Pulmonary artery endothelial cell (primary cell): ENCODE measurements at regions not wholly inside any gene's neighbourhood (a gene's known extent, or its start where the extent isn't known, plus 50 kb on each side); places are given as distances from the start of the nearest gene placed in this dataset.

Experiments used
- DNase-seq: peaks from one replicate; pipeline ENCODE4 v3.0.0-alpha.2; 2011; ENCODE audit warnings: low read depth, low spot score

DNA sequence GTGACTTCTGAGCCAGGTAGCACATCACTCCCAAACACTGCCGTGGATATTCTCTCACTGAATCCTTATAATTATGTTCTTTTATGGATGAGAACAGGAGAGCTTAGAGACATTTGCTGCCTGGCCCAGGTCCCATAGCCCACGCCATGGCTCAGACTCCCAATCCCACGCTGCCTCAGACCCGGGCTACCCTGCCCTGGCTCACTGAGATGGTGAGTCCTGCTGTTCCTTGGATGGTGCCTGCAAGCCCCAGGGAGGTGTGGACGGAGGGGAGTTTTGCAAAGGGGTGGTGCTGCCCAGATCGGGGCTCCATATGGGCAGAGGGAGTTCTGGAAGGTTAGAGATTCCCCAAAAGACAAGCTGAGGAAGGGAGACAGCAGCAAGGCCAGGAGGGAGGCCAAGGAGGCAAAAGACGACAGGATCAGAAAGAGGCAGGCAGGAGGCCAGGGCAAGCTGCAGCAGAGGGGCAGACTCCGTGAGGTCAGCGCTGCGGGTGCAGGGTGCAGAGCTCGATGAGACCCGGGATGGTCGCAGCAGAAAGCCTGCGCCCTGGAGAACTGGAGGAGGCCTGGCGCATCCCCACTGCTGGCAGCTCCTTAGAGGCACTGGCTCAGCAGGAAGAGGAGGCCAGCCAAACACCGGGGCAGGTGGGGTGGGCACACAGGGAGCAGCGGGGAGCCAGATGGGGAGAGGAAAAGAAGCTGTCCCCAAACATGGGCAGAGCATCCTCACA, 95.7 kb upstream of the ALDH1A3 start:
- no peak for DNase-seq

- DNase-seq = no peak
Measured at GRCh38 chr15:100784493-100785180, 95.0 kb upstream of the ALDH1A3 start.

DNA sequence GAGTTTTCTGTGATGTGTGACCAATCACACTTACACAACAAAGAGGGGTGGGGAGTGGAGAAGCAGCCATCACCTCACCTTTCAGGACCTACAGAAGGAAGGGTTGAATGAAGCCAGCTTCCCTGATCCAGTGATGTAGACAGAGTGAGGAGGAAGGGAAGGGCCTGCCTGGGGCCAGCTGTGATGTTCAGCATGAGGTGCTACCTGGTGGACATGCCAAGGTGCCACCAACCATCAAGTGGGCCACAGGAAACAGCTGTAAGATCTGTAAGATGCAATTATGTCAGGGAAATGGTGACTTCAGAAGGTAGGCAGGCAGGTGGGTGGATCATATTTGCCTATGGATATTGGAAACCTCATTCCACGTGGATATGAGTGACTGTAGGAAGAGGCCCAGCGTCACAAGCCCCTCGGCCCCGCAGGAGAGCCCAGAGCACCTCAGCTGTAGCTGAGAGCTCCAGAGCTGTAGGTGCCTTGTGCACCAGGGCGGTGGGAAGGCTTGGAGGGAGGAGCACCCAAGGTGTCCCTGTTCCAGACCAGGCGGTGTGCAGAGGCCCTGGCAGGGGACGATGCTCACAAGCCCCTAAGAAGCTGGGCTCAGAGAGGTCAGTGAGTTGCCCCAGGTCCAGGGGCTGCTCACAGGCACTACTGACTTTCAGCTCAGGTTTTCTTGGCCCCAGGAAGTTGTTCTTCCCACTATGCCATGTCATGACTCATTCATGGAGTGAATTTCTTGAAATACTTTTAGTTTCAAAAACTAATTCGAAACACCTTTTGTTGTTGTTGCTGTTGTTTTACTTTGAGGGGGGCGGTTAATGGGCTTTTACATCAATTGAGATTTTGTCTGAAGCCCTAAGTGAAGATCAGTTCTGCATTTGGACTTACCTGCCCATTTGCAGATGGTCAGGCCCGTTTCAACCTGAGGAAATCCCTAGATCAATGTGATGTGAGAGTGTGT, 94.2 kb upstream of the ALDH1A3 start:
- DNase-seq = no peak

DNA sequence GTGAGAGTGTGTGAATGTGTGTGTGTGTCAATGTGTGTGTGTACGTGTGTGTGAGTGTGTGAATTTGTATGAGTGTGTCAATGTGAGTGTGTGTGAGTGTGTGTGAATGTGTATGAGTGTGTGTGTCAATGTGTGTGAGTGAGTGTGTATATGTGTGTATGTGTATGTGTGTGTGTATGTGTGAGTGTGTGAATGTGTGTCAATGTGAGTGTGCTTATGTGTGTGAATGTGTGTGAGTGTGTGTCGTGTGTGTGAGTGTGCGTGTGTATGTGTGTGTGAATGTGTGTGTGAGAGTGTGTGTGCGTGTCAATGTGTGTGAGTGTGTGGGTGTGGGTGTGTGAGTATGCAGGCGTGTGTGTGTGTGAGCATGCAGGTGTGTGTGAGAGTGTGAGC, 93.5 kb upstream of the ALDH1A3 start:
- no peak for DNase-seq

DNA sequence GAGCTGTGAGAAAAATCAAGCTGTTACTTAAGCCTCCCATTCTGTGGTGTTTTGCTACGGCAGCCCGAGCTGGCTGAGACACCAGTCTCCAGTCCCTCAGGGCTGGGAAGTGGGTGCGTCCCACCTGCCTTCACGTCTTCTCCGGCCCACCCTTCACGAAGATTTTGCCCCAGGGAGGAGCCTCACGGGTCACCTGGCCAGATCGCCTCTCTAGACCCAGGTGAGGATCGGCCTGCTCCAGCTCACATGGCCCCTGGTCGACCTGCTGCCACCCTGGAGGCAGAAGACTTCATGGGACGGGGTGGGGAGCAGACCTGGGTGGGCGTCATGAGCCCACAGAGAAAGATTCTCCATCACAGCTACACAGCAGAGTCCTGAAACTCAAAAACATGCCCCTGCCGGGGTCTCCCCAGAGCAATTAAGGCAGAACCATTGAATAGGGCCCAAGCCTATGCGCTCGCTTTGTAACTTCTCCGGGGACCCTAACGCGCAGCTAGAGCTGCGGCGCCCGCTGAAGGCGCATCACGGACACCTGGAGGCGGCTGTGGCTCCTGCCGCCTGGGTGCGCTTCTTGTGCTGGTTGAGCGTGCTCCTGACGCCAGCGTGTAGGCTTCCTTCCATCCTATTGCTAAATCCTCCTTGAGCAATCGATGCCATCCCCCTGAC, 92.6 kb upstream of the ALDH1A3 start:
- DNase-seq = no peak

GRCh38 chr15:100787567-100788417, 91.8 kb upstream of the ALDH1A3 start:
- no peak for DNase-seq

- no peak for DNase-seq
Measured at GRCh38 chr15:100788418-100789105, 91.1 kb upstream of the ALDH1A3 start.

DNA sequence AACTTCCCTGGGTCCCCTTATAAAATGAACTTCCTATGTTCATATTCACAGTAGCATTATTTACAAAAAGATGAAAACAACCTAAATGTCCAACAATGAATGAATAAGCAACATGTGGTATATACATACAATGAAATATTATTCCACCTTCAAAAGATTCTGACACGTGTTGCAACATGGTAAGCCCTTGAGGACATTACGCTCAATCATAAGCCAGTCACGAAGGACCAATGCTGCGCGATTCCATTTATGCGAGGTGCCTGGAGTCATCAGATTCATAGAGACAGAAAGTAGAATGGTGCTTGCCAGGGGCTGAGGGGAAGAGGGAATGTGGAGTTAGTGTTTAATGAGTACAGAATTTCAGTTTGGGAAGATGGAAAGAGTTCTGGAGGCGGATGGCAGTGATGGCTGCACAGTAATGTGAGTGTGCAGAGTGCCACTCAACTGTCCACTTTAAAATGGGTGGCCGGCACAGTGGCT, 88.8 kb upstream of the ALDH1A3 start:
- no peak for DNase-seq

DNA sequence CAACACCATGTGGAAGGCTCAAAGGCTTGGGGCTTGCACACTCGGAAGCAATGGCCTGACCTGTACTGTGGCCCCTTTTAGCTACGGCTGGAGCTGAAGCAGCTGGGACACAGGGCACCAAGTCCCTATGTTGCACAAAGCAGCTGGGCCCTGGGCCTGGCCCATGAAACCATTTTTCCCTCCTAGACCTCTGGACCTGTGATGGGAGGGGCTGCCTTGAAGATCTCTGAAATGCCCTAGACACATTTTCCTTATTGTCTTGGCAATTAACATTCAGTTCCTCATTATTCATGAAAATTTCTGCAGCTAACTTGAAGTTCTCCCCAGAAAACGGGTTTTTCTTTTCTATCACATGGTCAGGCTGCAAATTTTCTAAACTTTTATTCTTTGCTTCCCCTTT, 85.6 kb upstream of the ALDH1A3 start:
- DNase-seq = no peak

GRCh38 chr15:100801256-100801900, 78.3 kb upstream of the ALDH1A3 start:
- no peak for DNase-seq

- no peak for DNase-seq
Measured at GRCh38 chr15:100802421-100803170, 77.0 kb upstream of the ALDH1A3 start.

DNA sequence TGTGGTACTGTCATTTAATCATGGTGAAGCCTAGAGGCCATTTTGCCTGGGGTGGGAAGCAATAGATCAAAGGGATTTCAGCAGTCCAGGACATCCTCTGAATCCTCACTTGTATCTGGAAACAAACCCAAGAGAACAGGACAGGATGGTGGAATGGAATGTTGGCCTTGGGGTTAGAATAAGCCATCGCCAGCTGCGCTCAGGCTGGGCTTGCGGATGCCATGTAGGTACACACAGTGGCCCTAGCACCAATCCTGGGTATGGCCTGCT, 76.5 kb upstream of the ALDH1A3 start:
- no peak for DNase-seq

- no peak for DNase-seq
Measured at GRCh38 chr15:100806157-100806556, 73.5 kb upstream of the ALDH1A3 start.

GRCh38 chr15:100807028-100807427, 72.6 kb upstream of the ALDH1A3 start:
- DNase-seq = no peak

GRCh38 chr15:100808691-100809090, 70.9 kb upstream of the ALDH1A3 start:
- DNase-seq = no peak

GRCh38 chr15:100809151-100809550, 70.5 kb upstream of the ALDH1A3 start:
- DNase-seq = no peak

GRCh38 chr15:100809587-100809986, 70.0 kb upstream of the ALDH1A3 start:
- no peak for DNase-seq

DNA sequence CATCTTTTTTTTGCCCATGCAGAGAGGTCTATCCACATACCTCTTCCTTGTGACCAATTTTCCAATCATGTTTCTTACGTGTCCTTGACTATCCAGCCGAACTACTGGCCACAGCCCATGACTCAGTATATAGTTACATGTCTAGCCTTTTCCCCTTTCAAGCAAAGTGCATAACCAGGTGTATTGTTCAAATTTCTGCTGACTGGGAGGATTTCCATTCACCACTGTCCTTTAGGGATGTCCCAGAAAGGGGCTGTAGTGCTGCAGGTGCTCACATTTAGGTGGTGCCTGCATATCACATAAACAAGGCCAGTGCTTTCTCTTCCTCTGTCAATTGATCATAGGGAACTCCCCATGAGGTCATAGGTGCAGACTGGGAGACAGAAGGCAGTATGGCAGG, 69.4 kb upstream of the ALDH1A3 start:
- no peak for DNase-seq

GRCh38 chr15:100810831-100811230, 68.8 kb upstream of the ALDH1A3 start:
- no peak for DNase-seq
